H9 (cell line): ENCODE measurements at regions not wholly inside any gene's neighbourhood (a gene's known extent, or its start where the extent isn't known, plus 50 kb on each side); places are given as distances from the start of the nearest gene placed in this dataset.

ENCODE experiments used
- DNase-seq: peaks from one replicate; pipeline ENCODE4 v3.0.0-alpha.2; 2017
- H2AFZ ChIP-seq: one replicate; pipeline ENCODE4 v1.6.1; 2013; ENCODE audit warnings: mild to moderate bottlenecking, low read length, control low read depth, moderate library complexity
- H2AK5ac ChIP-seq: 2 replicates; pipeline ENCODE4 v1.6.1; 2013; ENCODE audit warnings: low read length, control low read depth, mixed read lengths; ENCODE audit not compliant: insufficient read length
- H2BK120ac ChIP-seq: one replicate; pipeline ENCODE4 v1.6.1; 2013; ENCODE audit warnings: low read depth, mild to moderate bottlenecking, low read length, control low read depth, inconsistent platforms; ENCODE audit not compliant: poor library complexity, severe bottlenecking
- H2BK12ac ChIP-seq: 2 replicates; pipeline ENCODE4 v1.6.1; 2013; ENCODE audit warnings: low read length, control low read depth, mixed read lengths, low read depth; ENCODE audit not compliant: insufficient read length
- H2BK15ac ChIP-seq: 2 replicates; pipeline ENCODE4 v1.6.1; 2013; ENCODE audit warnings: low read depth, low read length, control low read depth
- H2BK20ac ChIP-seq: one replicate; pipeline ENCODE4 v1.6.1; 2013; ENCODE audit warnings: low read depth, mild to moderate bottlenecking, low read length, control low read depth, inconsistent platforms; ENCODE audit not compliant: poor library complexity, severe bottlenecking
- H2BK5ac ChIP-seq: 2 replicates; pipeline ENCODE4 v1.6.1; 2013; ENCODE audit warnings: low read length, control low read depth, mixed read lengths; ENCODE audit not compliant: insufficient read length
- H3K14ac ChIP-seq: 2 replicates; pipeline ENCODE4 v1.6.1; 2013; ENCODE audit warnings: low read length, control low read depth; ENCODE audit not compliant: insufficient read depth
- H3K18ac ChIP-seq: 2 replicates; pipeline ENCODE4 v1.6.1; 2013; ENCODE audit warnings: low read depth, mild to moderate bottlenecking, mixed read lengths, low read length, control low read depth; ENCODE audit not compliant: insufficient read length
- H3K23ac ChIP-seq: 2 replicates; pipeline ENCODE4 v1.6.1; 2013; ENCODE audit warnings: low read length, control low read depth, mixed read lengths, low read depth; ENCODE audit not compliant: insufficient read length
- H3K23me2 ChIP-seq: 2 replicates; pipeline ENCODE4 v1.6.1; 2013; ENCODE audit warnings: low read depth, mild to moderate bottlenecking, mixed read lengths, low read length, control low read depth; ENCODE audit not compliant: insufficient read length, poor library complexity, severe bottlenecking
- H3K27ac ChIP-seq: 2 replicates; pipeline ENCODE4 v1.5.1; 2013; ENCODE audit warnings: low read length, control low read depth, mixed read lengths, low read depth; ENCODE audit not compliant: insufficient read length
- H3K27me3 ChIP-seq: 2 replicates; pipeline ENCODE4 v1.6.1; 2013; ENCODE audit warnings: low read length, control low read depth, inconsistent platforms; ENCODE audit not compliant: insufficient read depth
- H3K4ac ChIP-seq: 2 replicates; pipeline ENCODE4 v1.6.1; 2013; ENCODE audit warnings: low read depth, mild to moderate bottlenecking, control low read depth, inconsistent platforms, low read length, moderate library complexity
- H3K4me1 ChIP-seq: 2 replicates; pipeline ENCODE4 v1.6.1; 2013; ENCODE audit warnings: low read length, control low read depth, inconsistent platforms; ENCODE audit not compliant: insufficient read depth
- H3K4me2 ChIP-seq: 2 replicates; pipeline ENCODE4 v1.6.1; 2013; ENCODE audit warnings: low read length, control low read depth, mixed read lengths; ENCODE audit not compliant: insufficient read length, insufficient read depth
- H3K56ac ChIP-seq: 2 replicates; pipeline ENCODE4 v1.6.1; 2013; ENCODE audit warnings: low read depth, mild to moderate bottlenecking, mixed read lengths, low read length, control low read depth; ENCODE audit not compliant: insufficient read length
- H3K79me1 ChIP-seq: 2 replicates; pipeline ENCODE4 v1.6.1; 2013; ENCODE audit warnings: low read depth, mild to moderate bottlenecking, moderate library complexity, low read length, control low read depth, inconsistent platforms; ENCODE audit not compliant: insufficient read depth, poor library complexity, severe bottlenecking
- H3K79me2 ChIP-seq: 2 replicates; pipeline ENCODE4 v1.6.1; 2013; ENCODE audit warnings: low read length, control low read depth, inconsistent platforms; ENCODE audit not compliant: insufficient read depth
- H3K9ac ChIP-seq: 2 replicates; pipeline ENCODE4 v1.6.1; 2013; ENCODE audit warnings: low read length, control low read depth, mixed read lengths; ENCODE audit not compliant: insufficient read length; ENCODE audit errors: extremely low read depth
- H3K9me3 ChIP-seq: one replicate; pipeline ENCODE4 v1.6.1; 2013; ENCODE audit warnings: low read depth, low read length, inconsistent platforms; ENCODE audit not compliant: control insufficient read depth
- H3T11ph ChIP-seq: one replicate; pipeline ENCODE4 v1.6.1; 2013; ENCODE audit warnings: mild to moderate bottlenecking, low read length, control low read depth, inconsistent platforms
- H4K20me1 ChIP-seq: one replicate; pipeline ENCODE4 v1.6.1; 2013; ENCODE audit not compliant: control insufficient read depth, insufficient read length, insufficient read depth
- H4K5ac ChIP-seq: 2 replicates; pipeline ENCODE4 v1.6.1; 2013; ENCODE audit warnings: low read depth, mild to moderate bottlenecking, mixed read lengths, low read length, control low read depth; ENCODE audit not compliant: insufficient read length
- H4K8ac ChIP-seq: replicated peaks from 2 replicates; pipeline ENCODE4 v1.6.1; 2013; ENCODE audit warnings: low read length, control low read depth, mixed read lengths, low read depth; ENCODE audit not compliant: insufficient read length
- H4K91ac ChIP-seq: 2 replicates; pipeline ENCODE4 v1.6.1; 2013; ENCODE audit warnings: low read depth, mild to moderate bottlenecking, moderate library complexity, mixed read lengths, low read length, control low read depth; ENCODE audit not compliant: insufficient read length
- H3K27ac Mint-ChIP-seq, 3 experiments: 2 replicates in 2 of 3; 3 replicates in 1 of 3; pipeline ENCODE4 v1.8.0; 2020 to 2021; ENCODE audit warnings: mixed read lengths in 3 of 3, mild to moderate bottlenecking in 1 of 3, moderate library complexity in 1 of 3
- H3K27me3 Mint-ChIP-seq: 2 replicates; pipeline ENCODE4 v1.8.0; 2021; ENCODE audit warnings: low read depth, mild to moderate bottlenecking, moderate library complexity, mixed read lengths
- H3K36me3 Mint-ChIP-seq, 3 experiments: 2 replicates in 2 of 3; 3 replicates in 1 of 3; pipeline ENCODE4 v1.8.0; 2020 to 2021; ENCODE audit warnings: low read depth in 3 of 3, mixed read lengths in 3 of 3; ENCODE audit not compliant: insufficient read depth in 1 of 3
- H3K4me1 Mint-ChIP-seq, 2 experiments: 2 replicates each; pipeline ENCODE4 v1.8.0; 2020; ENCODE audit warnings: mixed read lengths in 2 of 2
- H3K4me3 Mint-ChIP-seq, 2 experiments: 2 replicates in 1 of 2; 3 replicates in 1 of 2; pipeline ENCODE4 v1.8.0; 2020 to 2021; ENCODE audit warnings: mild to moderate bottlenecking in 2 of 2, mixed read lengths in 2 of 2, moderate library complexity in 1 of 2
- H3K9me3 Mint-ChIP-seq, 2 experiments: 2 replicates in 1 of 2; 3 replicates in 1 of 2; pipeline ENCODE4 v1.8.0; 2020; ENCODE audit warnings: mild to moderate bottlenecking in 2 of 2, mixed read lengths in 2 of 2, moderate library complexity in 1 of 2
- WGBS: extraction: QIAGEN DNeasy Blood & Tissue Kit; methylation state at CpG from one replicate; pipeline ENCODE4 v1.1.7; 2013; ENCODE audit warnings: missing lambda C conversion rate, low lambda C conversion rate, mixed read lengths; ENCODE audit not compliant: insufficient read length; ENCODE audit errors: extremely low coverage; 5-methylcytosine and 5-hydroxymethylcytosine counted together
- TF ChIP-seq, protein P1 (sequence below): fragments of 200-600 bp; sonication (generic); conservative IDR thresholded peaks from 3 replicates; pipeline ENCODE4 v1.8.0; 2021; ENCODE audit warnings: antibody characterized with exemption, mild to moderate bottlenecking

DNA sequence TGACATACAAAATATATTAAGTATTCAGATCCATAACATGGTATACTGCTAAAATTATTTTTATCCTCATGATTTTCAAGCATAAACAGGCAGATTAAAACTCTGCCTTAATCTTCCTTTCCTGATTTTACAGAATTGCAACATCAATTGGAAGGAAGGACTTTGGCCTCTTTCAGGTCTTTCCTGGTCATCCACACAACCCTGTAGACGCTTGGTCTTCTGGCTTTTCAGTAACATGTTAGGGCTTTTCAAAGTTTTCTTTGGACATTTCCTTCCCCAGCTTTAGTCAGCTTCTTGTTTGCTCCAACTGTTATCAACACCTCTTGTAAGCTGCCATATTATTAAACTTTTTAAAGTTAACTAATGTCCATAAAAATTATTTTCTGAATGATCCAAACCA lies 1364.9 kb upstream of the NRXN1 start:
- no peak overlapping the region for H3K9ac ChIP-seq
- H2BK120ac ChIP-seq = no peak overlapping the region
- H4K5ac ChIP-seq = no peak overlapping the region
- no peak overlapping the region for H3K18ac ChIP-seq
- no peak overlapping the region for H3T11ph ChIP-seq
- Mint-ChIP-seq H3K9me3 (no peaks in the 10 kb centered on the region), H3K27me3 (no peaks in the 10 kb centered on the region), H3K36me3 (no peaks in the 10 kb centered on the region), H3K4me1 (peaks cover 0 to 4% of the 10 kb centered on the region in 2 experiments; a peak in 2 of 4 replicates), H3K27ac (no peak overlapping the region), H3K4me3 (no peak overlapping the region)
- H3K4me1 ChIP-seq = no peaks in the 10 kb centered on the region
- H2AK5ac ChIP-seq = no peak overlapping the region
- H3K79me2 ChIP-seq = no peaks in the 10 kb centered on the region
- H4K8ac ChIP-seq = no peak overlapping the region
- no peaks in the 10 kb centered on the region for H3K9me3 ChIP-seq
- no peak overlapping the region for H2BK20ac ChIP-seq
- H3K23me2 ChIP-seq = no peaks in the 10 kb centered on the region
- no peak overlapping the region for H3K23ac ChIP-seq
- no peak overlapping the region for H2BK15ac ChIP-seq
- no CpG with 5 or more reads among the region's 1 CpG for WGBS
- no peak overlapping the region for H4K91ac ChIP-seq
- no peaks in the 10 kb centered on the region for H3K79me1 ChIP-seq
- DNase-seq = no peak
- TF ChIP-seq, protein P1, sequence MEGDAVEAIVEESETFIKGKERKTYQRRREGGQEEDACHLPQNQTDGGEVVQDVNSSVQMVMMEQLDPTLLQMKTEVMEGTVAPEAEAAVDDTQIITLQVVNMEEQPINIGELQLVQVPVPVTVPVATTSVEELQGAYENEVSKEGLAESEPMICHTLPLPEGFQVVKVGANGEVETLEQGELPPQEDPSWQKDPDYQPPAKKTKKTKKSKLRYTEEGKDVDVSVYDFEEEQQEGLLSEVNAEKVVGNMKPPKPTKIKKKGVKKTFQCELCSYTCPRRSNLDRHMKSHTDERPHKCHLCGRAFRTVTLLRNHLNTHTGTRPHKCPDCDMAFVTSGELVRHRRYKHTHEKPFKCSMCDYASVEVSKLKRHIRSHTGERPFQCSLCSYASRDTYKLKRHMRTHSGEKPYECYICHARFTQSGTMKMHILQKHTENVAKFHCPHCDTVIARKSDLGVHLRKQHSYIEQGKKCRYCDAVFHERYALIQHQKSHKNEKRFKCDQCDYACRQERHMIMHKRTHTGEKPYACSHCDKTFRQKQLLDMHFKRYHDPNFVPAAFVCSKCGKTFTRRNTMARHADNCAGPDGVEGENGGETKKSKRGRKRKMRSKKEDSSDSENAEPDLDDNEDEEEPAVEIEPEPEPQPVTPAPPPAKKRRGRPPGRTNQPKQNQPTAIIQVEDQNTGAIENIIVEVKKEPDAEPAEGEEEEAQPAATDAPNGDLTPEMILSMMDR = no peak
- no peak overlapping the region for H2AFZ ChIP-seq
- no peak overlapping the region for H3K56ac ChIP-seq
- no peaks in the 10 kb centered on the region for H3K27me3 ChIP-seq
- H2BK12ac ChIP-seq = no peak overlapping the region
- no peak overlapping the region for H2BK5ac ChIP-seq
- no peak overlapping the region for H3K4ac ChIP-seq
- H3K14ac ChIP-seq = no peak overlapping the region
- H3K27ac ChIP-seq = no peak overlapping the region
- no peaks in the 10 kb centered on the region for H4K20me1 ChIP-seq
- H3K4me2 ChIP-seq = no peak overlapping the region
